SIG-M5 treated with dmso at 0.1 percent for 504 hours (cell line): ENCODE measurements at regions not wholly inside any gene's neighbourhood (a gene's known extent, or its start where the extent isn't known, plus 50 kb on each side); places are given as distances from the start of the nearest gene placed in this dataset.

Source experiments
- DNase-seq: peaks from one replicate; lab custom pipeline; 2025; ENCODE audit not compliant: unreplicated experiment; lab: John Stamatoyannopoulos, UW

DNA sequence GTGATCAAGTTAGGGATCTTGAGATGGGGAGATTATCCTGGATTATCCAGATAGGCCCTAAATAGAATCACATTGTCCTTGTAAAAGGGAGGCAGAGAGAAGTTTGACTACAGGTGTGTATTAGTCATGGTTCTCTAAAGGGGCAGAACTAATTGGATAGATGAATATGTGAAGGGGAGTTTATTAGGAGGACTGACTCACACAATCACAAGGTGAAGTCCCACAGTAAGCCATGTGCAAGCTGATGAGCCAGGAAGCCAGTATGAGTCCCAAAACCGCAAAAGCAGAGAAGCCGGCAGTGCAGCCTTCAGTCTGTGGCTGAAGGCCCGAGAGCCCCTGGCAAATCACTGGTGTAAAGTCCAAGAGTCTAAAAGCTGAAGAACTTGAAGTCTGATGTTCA lies 275.8 kb downstream of the KCNS3 start:
- no peak for DNase-seq

DNA sequence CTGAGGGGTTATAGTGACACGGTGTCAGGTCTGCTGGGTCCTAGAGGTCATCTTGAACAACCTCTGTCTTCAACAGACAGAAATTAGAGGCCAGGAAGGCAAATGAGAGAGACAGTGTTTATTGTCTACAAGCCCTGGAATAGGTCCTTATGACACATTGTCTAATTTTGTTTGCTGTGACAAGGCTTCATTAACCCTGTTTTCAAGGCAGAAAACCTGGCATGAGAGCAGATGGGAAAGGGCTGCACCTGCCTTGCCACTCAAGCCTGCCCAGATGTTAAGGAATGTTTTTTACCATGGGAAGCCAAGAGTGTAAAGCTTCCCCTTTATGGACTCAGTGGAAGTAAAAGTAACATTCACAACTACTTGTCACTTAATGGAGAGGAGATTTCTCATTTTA lies 275.3 kb downstream of the KCNS3 start:
- DNase-seq: no peak

DNA sequence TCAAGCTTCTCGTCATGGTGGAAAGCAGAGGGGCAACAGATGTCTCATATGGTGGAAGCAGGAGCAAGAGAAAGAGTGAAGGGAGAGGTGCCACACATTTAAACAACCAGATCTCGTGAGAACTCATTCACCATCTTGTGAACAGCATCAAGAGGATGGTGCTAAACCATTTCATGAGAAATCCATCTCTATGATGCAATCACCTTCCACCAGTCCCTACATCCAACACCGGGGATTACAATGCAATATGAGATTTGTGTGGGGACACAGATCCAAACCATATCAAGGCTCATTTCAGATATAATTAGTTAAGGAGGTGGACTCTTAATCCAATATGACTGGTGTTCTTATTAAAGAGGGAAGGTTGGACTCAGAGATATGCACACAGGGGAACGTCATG lies 272.8 kb downstream of the KCNS3 start:
- no peak for DNase-seq

DNA sequence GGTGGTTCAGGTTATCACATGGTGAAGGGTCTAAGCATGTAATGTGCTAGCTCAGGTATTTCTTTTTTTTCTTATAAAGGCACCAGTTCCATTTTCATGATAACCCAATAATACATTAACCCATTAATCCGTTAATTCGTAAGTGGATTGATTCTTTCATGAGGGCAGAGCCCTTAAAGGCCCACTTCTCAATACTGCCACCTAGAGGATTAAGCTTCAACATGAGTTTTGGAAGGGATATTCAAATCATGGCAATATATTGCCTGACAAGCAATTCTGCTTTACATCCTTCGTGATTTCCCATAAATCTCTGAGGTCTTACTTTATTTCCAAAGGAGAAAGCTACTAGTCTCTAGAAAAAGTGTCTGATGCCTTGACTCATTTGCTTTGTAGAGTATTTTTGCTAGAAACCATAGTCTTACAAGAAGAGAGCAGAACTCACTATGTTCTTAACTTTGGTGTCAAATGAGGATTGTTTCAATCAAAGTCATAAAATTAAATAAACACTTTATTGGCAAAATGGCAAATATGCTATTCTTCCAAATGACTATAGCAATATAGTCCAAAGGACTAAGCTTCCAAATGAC lies 271.3 kb downstream of the KCNS3 start:
- peak; percentile 37 for DNase-seq

GRCh38 chr2:18136881-18137475 lies 258.5 kb downstream of the KCNS3 start:
- DNase-seq: no peak

- no peak for DNase-seq
These were observed 254.8 kb downstream of the KCNS3 start for GRCh38 chr2:18133310-18133709.

GRCh38 chr2:18132697-18133096 lies 254.2 kb downstream of the KCNS3 start:
- no peak for DNase-seq

GRCh38 chr2:18131761-18132160 lies 253.3 kb downstream of the KCNS3 start:
- DNase-seq: no peak

DNA sequence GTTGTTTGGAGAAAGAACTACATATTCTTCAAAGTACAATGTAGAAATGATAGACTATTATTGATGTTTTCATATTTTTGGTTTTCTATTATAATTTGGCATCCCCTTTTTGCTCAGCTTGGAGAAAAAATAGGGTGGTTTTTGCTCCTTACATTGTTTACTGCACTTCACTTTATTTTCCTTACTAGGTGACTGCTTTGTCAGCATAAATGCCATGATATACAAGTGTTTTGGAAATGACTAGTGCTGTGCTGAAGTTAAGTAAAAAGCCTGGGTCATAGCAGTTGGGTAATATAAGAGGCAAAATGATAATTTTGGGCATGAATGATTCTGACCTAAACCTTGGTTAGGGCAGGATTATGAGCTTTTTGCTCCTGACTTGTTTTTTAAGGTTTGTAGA lies 250.9 kb downstream of the KCNS3 start:
- no peak for DNase-seq

DNA sequence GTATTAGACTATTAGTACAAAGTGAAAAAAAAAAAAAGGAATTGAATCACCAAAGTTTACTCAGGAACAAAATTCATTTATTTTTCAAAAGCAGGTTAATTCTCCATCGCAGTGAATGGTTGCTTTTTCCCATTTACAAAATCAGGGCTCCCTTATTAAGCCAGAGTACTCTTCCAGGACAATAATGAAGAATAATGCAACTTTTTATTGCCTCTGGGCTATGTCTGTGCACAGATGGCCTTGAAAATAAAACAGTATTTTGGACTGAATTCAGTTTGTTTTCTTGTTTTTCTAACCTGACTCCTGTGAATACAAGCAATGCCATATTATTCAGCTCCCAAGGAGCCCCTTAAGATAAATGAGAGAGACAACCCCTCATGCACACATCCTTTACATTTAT lies 246.8 kb downstream of the KCNS3 start:
- no peak for DNase-seq

DNA sequence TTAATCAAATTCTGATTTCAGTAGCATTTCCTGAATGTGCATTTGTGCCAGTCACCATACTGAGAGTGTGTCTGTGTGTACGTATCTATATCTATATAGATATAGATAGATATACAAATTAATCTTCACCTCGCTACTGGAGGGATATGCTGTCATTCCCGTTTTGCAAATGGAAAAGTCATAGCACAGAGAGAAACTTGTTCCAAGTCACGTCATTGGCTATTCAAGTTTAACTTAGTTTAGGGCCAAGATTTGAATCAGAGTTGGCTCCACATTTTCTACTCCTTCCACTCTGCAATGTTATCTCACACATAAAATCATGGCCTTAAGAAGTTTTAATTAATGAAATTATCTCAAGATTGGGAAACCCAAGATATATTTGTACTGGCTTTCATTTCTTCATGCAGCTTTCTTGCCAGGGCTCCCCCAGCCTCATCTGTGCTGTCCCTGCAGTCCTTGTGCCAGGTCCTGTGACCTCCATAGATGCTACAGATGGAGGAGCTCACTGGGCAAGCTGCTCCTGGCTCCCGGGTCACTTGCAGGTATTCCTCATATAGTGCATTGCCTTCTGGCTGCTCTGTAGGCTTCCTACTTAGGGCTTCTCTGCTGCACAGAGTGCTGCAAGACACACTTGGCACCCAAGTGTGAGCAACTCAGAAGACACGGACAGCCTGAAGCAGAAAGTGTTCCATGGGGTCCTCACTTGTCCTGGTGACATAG lies 245.8 kb downstream of the KCNS3 start:
- no peak for DNase-seq

DNA sequence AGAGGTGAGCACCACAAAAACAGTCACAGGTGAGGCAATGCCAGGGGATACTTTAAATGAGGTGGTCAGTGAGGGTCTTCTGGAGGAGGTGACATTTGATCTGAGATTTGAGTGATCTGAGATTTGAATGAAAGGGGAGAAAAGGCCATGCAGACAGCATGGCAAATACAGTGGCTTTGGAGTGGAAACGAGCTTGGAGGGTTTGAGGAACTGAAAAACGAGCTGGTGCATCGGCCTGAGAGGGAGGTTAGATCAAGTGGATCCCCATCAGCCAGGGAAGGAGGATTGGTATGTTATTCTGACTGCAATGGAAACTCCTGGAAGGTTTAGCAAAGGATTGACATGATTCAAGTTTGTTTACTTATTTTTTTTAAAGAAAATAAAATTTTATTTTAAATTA lies 245.1 kb downstream of the KCNS3 start:
- DNase-seq: no peak

DNA sequence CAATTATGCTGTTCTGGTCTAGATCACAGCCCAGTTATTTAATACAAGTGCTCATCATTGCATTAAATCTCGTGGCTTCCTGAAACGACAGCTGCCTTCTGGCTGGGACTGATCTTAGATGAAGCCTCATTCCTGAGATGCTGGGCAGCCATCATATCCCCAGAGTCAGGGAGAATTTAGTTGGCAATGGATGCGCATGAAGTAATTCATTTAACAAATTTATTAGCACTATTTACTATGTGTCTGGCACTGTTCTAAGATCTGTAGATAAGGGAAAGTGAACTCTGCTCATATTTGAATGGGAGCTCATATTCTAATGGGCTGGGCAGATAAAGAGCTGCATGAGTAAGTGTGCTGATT lies 244.7 kb downstream of the KCNS3 start:
- no peak for DNase-seq

DNA sequence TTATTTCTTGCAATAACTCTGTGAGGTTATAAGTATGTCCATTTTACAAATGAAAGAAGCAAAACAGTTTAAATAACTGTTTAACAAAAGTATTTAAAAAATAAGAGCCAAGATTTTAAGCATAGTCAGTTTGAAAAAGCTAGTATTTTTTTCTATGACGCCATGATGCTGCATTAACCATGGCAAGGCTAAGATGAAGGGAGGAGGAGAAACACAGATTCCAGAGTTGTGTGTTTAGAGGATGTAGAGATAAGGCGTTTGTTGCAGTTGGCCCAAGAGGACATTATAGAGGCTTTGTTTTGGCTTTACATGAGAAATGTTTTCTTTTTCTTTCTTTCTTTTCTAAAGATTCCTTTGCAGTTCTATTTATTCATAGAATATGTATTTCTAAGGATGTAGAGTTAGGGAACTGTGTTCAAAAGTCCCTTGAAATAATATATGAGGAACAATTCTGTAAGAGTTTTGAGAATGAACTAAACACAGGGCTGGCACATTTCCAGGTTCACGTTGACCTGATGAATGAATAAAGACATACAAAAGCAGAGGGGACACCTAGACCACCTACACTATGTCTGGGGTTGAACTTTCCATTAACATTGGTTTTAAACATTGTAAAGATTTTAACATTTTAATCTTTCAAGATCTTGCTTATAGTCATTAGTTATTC lies 244.2 kb downstream of the KCNS3 start:
- DNase-seq: no peak

DNA sequence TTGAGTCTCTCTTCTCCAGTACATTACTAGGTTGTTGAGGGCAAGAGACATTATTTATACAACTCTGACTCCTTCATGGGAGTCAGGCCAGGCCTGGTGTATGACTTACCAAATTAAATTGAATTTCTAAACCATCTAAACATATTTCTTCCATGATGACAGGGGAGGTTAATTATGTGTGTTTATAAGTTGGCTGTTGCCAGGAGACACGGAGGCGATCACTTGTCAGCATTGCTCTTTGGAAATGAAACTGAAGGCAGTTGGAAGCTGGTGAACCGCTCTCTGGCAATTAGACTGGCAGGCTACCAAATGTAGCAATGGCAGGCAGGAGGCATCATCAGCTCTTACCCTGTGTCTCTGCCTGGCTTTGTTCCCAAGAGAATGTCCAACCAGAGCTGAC lies 241.4 kb downstream of the KCNS3 start:
- DNase-seq: no peak

- no peak for DNase-seq
These were observed 240.2 kb downstream of the KCNS3 start for GRCh38 chr2:18118703-18119102.

DNA sequence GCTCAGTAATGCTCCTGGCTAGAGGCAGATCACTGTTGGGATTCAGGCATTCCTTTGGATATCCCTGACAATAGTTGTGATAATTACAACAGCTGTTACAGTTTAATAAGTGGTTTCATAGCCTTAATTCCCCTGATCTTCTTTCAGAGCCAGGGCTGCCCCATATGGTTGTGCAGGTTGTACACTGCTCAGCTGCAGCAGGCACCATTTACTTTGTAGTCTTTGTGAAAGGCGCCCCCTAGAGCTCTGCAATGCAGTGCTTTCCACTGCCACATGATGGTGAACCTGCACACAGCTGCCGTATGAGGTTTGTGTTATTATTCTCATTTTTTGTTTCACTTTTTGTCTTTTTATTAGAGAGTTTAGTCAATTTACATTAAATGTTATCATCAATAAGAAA lies 239.1 kb downstream of the KCNS3 start:
- peak; percentile 9 for DNase-seq

DNA sequence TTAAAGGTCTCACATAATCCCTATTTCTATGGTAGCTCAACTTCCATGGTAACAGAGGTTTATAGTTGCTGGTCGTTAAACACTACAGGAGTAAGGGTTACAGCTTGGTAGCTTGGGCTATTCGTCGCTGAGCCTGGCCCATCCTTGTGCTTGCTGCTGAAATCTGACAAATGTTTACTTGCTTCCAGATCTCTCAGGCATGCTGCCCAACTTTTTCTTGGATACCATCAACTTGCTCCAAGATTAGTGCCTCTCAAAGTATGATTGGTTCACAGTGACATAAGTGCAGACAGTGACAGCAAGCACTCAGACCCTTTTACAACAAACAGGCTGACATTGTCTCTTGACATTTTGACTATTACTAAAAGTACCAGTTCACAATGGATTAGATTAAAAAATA lies 231.8 kb downstream of the KCNS3 start:
- DNase-seq: no peak

GRCh38 chr2:18106841-18107240 lies 228.4 kb downstream of the KCNS3 start:
- DNase-seq: no peak

DNA sequence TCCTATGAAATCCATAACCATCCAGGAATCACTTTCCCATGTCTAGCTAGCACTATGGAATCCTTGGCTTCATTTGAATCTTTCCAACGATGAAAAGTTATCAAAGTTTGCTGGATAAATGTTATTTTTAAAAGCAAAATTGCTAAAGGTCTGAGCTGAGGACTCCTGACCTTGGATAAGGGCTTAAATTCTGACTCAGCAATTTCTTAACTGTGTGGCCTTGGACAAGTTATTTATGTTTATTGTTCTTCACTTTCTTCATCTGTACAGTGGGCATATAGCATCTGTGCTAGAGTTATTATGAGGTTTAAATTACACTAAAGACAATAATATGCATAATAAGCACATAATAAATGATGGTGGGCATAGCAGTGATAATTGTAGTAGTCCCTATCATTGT lies 227.5 kb downstream of the KCNS3 start:
- no peak for DNase-seq

GRCh38 chr2:18104595-18105224 lies 226.2 kb downstream of the KCNS3 start:
- DNase-seq: no peak
